MCF 10A (cell line): ENCODE measurements at regions not wholly inside any gene's neighbourhood (a gene's known extent, or its start where the extent isn't known, plus 50 kb on each side); places are given as distances from the start of the nearest gene placed in this dataset.

ENCODE experiments used
- BruUV-seq: library from RNA; stranded (reverse); fragments of 400-500 nt; replicated peaks from 2 replicates; lab custom pipeline; 2021; lab: Mats Ljungman, UMichigan
- CTCF ChIA-PET: fragments of 300-600 bp; sonication (Branson Sonifier 250); formaldehyde crosslinking; extraction: SDS; loops from one replicate; lab custom pipeline; 2021; ENCODE audit warnings: antibody characterized with exemption, inconsistent platforms; lab: Yijun Ruan, JAX
- POLR2A ChIA-PET: fragments of 300-600, 350-650 bp; sonication (Branson Sonifier 250); formaldehyde crosslinking; extraction: SDS; loops from one replicate; lab custom pipeline; 2020; ENCODE audit warnings: antibody characterized with exemption, inconsistent platforms; lab: Yijun Ruan, JAX
- DNase-seq: peaks from one replicate; pipeline ENCODE4 v3.0.0-alpha.2; 2018; ENCODE audit not compliant: unreplicated experiment
- H3K27ac Mint-ChIP-seq: one replicate; pipeline ENCODE4 v1.8.0; 2022; ENCODE audit warnings: mild to moderate bottlenecking, low read depth, mixed read lengths; ENCODE audit not compliant: unreplicated experiment
- H3K27me3 Mint-ChIP-seq: one replicate; pipeline ENCODE4 v1.8.0; 2022; ENCODE audit warnings: mixed read lengths; ENCODE audit not compliant: insufficient read depth, unreplicated experiment
- H3K36me3 Mint-ChIP-seq: one replicate; pipeline ENCODE4 v1.8.0; 2022; ENCODE audit warnings: mild to moderate bottlenecking, moderate library complexity, mixed read lengths; ENCODE audit not compliant: insufficient read depth, unreplicated experiment
- H3K4me1 Mint-ChIP-seq: one replicate; pipeline ENCODE4 v1.8.0; 2022; ENCODE audit warnings: mixed read lengths; ENCODE audit not compliant: insufficient read depth, unreplicated experiment
- H3K4me3 Mint-ChIP-seq: one replicate; pipeline ENCODE4 v1.8.0; 2022; ENCODE audit warnings: mild to moderate bottlenecking, moderate library complexity, mixed read lengths; ENCODE audit not compliant: unreplicated experiment
- H3K9me3 Mint-ChIP-seq: one replicate; pipeline ENCODE4 v1.8.0; 2022; ENCODE audit warnings: mixed read lengths; ENCODE audit not compliant: unreplicated experiment
- intact Hi-C: fragments of 100-400 bp; cut with micrococcal nuclease; formaldehyde crosslinking; loops from 2 replicates; pipeline ENCODE4 v1.14.1; 2022
- TF ChIP-seq, protein P1 (sequence below): fragments of 200-600 bp; IDR thresholded peaks from one replicate; pipeline ENCODE4 v1.8.0; 2022; ENCODE audit warnings: antibody characterized with exemption, mild to moderate bottlenecking; ENCODE audit not compliant: unreplicated experiment

DNA sequence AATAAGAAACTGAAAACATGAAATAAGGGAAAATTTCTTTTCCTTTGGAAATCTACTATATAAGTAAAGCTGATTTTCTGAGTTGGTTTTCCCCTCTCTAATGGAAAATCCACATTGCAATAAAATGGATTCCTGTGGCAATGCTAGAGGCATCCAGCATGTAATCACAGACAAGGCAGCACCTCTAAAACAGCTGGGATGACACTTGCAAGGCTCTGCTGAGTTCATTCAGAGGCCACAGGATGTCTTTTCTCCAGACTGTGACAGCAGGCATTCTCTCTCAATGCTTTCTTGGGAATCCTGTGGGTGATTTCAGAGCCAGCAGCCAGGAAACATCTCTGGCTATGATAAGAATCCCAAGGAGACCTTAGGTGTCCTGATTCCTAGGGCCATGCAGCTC lies 201.3 kb upstream of the BLID start:
- Mint-ChIP-seq H3K4me1 (peaks cover 5% of the 10 kb centered on the region), H3K36me3 (peaks cover 6% of the 10 kb centered on the region), H3K4me3 (no peak overlapping the region), H3K27ac (no peak overlapping the region), H3K9me3 (no peaks in the 10 kb centered on the region), H3K27me3 (no peaks in the 10 kb centered on the region)
- no peak for DNase-seq
- ChIA-PET CTCF (interaction anchor here (0.6 to 0.9 kb wide), 2 partner anchors 9 to 549 kb away, joined by 3 read pairs; no protein-coding TSS in a partner anchor), POLR2A (interaction anchor here (0.6 kb wide), 1 partner anchor 1032 kb away, joined by 3 read pairs; no protein-coding TSS in a partner anchor)
- intact Hi-C loops, result no loop called here
- TF ChIP-seq, protein P1, sequence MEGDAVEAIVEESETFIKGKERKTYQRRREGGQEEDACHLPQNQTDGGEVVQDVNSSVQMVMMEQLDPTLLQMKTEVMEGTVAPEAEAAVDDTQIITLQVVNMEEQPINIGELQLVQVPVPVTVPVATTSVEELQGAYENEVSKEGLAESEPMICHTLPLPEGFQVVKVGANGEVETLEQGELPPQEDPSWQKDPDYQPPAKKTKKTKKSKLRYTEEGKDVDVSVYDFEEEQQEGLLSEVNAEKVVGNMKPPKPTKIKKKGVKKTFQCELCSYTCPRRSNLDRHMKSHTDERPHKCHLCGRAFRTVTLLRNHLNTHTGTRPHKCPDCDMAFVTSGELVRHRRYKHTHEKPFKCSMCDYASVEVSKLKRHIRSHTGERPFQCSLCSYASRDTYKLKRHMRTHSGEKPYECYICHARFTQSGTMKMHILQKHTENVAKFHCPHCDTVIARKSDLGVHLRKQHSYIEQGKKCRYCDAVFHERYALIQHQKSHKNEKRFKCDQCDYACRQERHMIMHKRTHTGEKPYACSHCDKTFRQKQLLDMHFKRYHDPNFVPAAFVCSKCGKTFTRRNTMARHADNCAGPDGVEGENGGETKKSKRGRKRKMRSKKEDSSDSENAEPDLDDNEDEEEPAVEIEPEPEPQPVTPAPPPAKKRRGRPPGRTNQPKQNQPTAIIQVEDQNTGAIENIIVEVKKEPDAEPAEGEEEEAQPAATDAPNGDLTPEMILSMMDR, result no peak
- no TSS peak for BruUV-seq

DNA sequence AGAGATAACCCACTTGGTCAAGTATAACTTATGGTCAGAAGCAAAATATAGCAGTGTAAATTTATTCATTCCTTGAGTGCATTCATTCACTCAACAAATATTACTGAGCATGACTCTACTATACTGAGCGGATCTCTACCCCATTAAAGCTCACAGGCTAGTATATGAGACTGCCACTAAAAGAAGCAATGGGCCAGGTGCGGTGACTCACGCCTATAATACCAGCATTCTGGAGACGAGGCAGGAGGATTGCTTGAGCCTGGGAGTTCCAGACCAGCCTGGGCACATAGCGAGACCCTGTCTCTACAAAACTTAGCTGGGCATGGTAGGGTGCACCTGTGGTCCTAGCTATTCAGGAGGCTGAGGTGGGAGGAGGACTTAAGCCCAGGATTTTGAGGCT lies 197.6 kb upstream of the BLID start:
- Mint-ChIP-seq H3K27me3 (no peaks in the 10 kb centered on the region), H3K4me3 (no peak overlapping the region), H3K9me3 (no peaks in the 10 kb centered on the region), H3K27ac (no peak overlapping the region), H3K4me1 (no peaks in the 10 kb centered on the region), H3K36me3 (peaks cover 14% of the 10 kb centered on the region)
- intact Hi-C loops, result no loop called here
- ChIA-PET CTCF (interaction anchor here (0.6 kb wide), 1 partner anchor 100 kb away, joined by 3 read pairs; no protein-coding TSS in a partner anchor), POLR2A (interaction anchor here (0.5 to 0.7 kb wide), 3 partner anchors 20 to 348 kb away, joined by 3 to 4 read pairs (median 3); no protein-coding TSS in a partner anchor)
- DNase-seq, result no peak
- TF ChIP-seq, protein P1, result no peak
- no TSS peak for BruUV-seq

DNA sequence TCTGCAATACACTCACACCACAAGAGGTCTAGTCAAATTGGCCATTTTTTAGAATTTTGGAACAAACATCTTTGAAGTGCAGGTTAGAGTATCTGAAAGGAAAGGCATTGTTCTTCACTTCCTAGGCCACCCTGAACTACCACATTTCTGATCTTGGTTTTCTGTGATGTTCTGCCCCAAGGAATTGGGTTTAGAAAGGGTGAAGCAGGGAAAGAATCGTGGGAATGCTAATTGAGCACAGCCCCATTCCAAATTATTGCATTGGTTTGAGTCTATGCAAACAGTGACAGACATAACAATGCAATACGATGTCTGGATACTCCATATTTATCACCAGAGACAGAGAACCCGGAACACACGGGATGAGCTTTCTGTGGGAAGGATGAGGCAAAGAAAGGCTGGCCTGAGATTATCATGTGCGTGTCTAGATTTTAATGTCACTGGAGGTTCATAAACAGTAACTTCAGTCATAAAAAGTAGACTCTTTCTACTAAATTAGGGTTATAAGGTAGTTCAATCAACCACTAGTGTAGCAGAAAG lies 195.3 kb upstream of the BLID start:
- ChIA-PET CTCF (interaction anchor here (0.6 kb wide), 1 partner anchor 1037 kb away, joined by 4 read pairs; no protein-coding TSS in a partner anchor), POLR2A (no interaction called here)
- intact Hi-C loops, result no loop called here
- H3K9me3 Mint-ChIP-seq, result no peaks in the 10 kb centered on the region
- H3K27me3 Mint-ChIP-seq, result no peaks in the 10 kb centered on the region
- no peaks in the 10 kb centered on the region for H3K4me1 Mint-ChIP-seq
- H3K36me3 Mint-ChIP-seq, result peaks cover 11% of the 10 kb centered on the region
- BruUV-seq, result no TSS peak
- no peak overlapping the region for H3K27ac Mint-ChIP-seq
- DNase-seq, result no peak
- TF ChIP-seq, protein P1, result no peak
- no peak overlapping the region for H3K4me3 Mint-ChIP-seq

DNA sequence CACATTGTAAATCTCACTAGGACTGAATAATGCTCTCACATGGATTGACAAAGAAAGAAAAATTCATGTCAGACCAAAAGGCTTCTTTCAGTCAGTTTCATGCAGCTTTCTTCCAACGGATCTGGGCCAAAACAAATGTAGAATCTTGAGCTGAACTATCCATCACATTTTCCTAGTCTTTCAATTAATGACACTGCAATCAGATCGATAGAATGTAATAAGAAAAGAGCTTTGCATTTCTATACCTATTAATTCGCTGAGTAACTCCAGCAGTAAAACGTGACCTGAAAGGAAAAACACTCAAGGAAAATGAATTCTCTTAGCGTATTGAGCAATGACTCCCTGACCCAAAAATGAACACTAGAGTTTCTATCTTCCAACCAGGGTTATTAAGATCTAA lies 194.8 kb upstream of the BLID start:
- no peak overlapping the region for H3K27ac Mint-ChIP-seq
- ChIA-PET CTCF (interaction anchor here (0.6 kb wide), 1 partner anchor 1036 kb away, joined by 4 read pairs; no protein-coding TSS in a partner anchor), POLR2A (no interaction called here)
- intact Hi-C loops, result no loop called here
- no peak overlapping the region for H3K4me3 Mint-ChIP-seq
- BruUV-seq, result no TSS peak
- TF ChIP-seq, protein P1, result no peak
- H3K9me3 Mint-ChIP-seq, result no peaks in the 10 kb centered on the region
- H3K4me1 Mint-ChIP-seq, result no peaks in the 10 kb centered on the region
- DNase-seq, result no peak
- no peaks in the 10 kb centered on the region for H3K27me3 Mint-ChIP-seq
- H3K36me3 Mint-ChIP-seq, result peaks cover 11% of the 10 kb centered on the region
